Activated CD4-positive, CD25-positive, alpha-beta regulatory T cell treated with anti-CD3 and anti-CD28 coated beads, Interleukin-2, amount 50 U/mL, for 16 hours (primary cell): ENCODE measurements at regions not wholly inside any gene's neighbourhood (a gene's known extent, or its start where the extent isn't known, plus 50 kb on each side); places are given as distances from the start of the nearest gene placed in this dataset.
A peak's percentile ranks its signal among the peaks of the same experiment; 100 is the strongest.

Experiments
- DNase-seq: peaks from one replicate; pipeline ENCODE4 v3.0.0-alpha.2; 2020; ENCODE audit warnings: low read depth, low spot score

DNA sequence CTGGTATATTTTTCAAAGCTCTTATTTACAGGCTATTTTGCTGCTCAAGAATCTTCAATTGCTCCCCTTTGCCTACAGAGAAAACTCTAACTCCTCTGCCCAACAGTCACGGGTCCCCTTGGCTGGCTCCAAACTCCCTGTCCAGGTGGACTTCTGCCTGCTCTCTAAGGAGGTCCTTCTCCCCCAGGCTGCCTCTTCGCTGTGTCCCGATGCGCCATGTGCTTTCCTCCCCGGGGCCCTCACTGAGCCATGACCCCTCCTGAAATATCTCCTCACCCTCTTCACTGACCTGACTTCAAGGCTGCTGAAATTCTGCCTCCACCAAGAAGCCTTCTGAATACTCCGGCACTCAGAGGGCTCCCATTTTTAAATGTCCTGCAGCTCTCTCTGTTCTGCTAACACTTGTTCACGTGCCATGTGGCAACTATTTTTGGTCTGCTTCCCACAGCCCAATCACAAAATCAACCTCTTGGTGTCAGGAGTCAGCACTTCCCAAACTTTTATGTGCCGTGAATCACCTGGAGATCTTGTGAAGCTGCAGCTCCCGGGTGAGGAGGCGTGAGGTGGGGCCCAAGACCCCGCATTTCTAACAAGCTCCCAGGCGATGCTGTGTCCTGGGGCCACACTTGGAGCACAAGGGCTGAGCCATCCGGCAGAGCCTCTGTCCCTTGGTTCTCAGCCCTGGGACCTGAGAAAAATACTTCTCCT lies 85.7 kb upstream of the COL13A1 start:
- DNase-seq = no peak

DNA sequence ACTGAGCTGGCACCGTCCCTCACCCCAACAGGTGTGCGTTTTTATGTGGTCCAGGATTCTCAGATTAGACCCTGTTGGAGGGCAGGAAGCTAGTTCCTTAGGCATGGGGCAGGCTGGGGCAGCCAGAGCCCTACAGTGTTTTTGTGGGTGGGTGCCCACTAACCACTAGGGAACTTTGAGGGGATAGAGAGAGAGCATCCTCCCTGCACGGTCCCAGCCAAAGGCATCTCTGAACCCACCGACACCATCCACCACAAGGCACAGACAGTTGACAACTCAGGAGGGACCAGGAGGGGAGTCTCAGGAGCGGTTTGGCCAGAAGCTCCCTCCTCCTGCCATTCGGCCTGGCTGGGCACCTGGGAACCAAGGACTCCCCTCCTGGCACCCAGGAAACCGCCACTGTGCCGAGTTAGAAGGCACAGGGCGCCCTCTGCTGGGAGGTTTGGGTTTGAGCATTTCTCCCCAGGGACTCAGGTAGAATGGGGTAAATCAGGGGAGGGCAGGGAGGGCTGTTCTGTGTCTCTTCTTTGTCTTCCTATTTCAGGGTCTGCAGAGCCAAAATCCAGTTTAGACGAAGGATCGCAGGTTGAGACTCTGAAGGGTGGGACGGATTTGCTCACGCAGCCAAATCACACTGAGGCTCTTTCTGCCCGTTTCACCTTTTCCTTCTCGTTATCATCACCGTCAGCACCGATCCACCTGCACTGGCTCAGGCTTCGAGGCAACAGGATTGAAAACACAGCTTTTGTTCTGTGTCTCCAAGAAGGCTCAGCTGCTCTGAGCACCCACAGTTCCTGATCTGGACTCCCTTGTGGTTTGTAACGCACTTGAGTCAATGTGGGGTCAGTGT lies 84.8 kb upstream of the COL13A1 start:
- peak; percentile 23 for DNase-seq

DNA sequence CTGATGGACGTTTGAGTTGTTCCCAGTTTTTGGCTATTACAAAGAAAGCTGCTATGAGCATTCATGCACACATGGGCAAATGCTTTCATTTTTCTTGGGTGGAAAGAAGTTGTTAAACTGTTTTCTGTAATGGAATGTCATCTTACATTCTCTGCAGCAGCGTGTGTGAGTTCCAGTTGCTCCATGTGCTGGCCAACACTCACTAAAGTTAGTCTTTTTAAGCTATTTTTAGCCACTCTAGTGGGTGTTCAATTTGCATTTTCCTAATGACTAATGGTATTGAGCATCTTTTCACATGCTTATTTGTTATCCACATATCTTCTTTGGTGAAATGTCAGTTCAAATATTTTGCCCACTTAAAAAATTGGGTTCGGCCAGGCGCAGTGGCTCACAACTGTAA lies 82.8 kb upstream of the COL13A1 start:
- no peak for DNase-seq

DNA sequence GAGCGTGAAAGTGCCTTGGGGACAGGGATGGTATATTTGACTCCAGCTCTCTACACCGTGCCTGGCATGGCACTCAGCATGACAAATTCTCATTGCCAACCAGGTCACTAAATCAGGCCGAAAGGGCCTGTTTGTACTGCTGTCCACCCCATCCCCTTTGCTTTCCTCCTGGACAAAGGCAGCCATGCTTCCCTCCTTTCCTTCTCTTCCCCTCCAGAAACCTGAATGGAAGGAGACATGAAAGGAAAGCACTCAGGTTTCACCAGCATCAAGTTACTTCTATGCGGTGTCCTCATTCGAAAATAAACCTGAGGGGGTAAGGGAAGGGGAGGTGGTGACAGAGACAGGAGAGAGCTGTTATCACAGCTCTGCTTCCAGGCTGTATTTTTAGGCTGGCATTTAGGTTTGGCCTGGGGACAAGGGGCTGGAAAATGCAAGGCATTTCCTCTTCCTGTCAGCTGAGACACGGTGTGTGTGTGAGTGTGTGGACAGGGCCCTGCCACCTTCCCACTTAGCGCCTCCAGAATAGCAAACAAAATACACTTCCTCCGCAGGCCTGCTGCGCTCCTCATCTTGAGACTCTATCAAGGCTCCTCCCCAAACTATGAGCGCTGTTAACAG lies 79.9 kb upstream of the COL13A1 start:
- no peak for DNase-seq

DNA sequence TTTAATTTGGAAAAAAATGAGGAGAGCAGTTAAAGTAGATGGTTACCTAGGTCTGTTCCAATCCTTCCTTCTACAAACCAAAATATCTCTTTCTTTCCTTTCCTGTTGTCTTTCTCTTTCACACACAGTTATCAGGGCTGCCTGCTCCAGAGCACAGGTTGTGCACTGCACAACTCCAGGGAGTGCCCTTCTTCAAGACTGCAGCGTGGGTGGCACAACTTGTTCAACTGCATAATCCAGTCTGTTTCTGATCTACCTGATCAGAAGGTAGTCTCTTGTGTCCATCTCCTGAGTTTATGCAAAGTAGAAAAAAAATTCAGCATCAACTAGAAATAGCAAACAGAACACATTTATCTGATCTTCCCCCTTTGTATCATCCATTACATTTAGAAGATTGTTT lies 78.1 kb upstream of the COL13A1 start:
- no peak for DNase-seq

DNA sequence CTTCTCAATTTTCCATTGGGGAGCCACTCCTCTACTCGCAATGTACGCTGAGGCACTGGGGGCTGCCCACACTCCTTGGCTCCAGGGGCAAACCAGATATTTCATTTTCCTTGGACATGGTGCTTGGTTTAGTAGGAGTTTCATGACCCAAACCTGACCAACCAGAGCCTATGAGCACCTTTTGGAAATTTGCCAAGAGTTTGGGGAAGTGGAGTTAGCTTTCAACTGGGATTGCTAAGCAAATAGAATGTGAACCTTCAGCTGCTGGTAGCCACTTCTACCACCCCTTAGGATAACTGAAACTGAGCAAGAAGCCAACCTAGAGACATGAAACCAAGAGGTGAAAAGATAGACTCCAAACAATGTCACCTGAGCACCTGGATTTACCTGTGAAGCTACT lies 74.9 kb upstream of the COL13A1 start:
- no peak for DNase-seq

DNA sequence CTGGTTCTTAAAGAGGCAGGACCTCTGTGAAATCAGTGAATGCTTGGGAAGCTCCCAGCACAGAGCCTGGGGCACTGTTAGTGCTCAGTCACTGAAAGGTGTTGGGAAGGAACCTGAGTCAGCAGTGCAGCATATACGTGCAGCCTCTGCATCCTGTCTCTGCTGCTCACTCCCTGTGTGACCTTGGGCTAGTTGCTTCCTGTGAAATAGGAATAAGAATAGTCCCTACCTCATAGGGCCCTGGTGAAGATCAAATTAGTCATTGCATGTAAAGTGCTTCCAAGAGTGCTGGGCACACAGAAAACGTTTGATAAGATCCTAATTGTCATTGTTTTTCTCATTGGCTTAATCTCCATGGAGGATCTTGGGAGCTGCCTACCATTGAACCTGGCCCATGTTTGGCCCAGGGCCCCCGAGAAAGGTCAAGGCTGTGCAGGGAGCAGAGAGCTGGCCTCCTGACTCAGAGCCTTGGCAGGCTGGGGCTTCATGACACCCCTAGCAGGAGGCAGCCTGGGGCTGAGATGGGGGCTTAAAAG lies 73.3 kb upstream of the COL13A1 start:
- no peak for DNase-seq

DNA sequence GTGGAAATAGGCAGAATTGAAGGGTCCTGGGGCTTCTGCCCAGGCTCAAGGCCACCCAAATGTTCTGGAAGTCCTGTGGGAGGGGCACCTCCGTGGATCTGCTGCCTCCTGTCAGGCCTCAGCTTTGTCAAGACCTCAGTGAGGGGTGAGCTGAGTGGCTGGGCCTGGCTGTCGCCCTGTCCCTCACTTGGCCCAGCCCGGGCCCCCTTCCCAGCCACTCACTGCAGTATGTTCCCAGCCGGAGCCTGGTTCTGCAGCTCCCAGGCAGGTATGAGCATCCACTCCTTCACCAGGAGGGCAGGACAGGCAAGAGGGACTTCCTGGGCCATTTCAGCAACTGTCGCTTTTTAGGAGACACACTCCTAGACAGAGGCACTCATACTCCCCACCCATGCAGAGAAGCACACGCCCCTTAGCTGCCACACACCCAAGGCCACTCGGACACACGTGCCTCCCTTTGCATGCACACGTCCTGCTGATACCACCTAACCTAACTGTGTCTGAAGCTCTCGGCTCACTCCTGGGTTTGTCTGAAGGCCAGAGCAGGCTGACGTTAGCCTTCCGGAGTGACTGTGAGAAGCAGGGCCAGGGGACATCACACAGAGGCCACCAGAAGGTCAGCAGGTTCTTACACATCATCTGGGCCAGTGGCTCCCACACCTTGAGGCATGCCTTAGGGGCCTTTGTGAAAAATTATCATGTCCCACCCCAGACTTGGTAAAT lies 72.2 kb upstream of the COL13A1 start:
- no peak for DNase-seq

DNA sequence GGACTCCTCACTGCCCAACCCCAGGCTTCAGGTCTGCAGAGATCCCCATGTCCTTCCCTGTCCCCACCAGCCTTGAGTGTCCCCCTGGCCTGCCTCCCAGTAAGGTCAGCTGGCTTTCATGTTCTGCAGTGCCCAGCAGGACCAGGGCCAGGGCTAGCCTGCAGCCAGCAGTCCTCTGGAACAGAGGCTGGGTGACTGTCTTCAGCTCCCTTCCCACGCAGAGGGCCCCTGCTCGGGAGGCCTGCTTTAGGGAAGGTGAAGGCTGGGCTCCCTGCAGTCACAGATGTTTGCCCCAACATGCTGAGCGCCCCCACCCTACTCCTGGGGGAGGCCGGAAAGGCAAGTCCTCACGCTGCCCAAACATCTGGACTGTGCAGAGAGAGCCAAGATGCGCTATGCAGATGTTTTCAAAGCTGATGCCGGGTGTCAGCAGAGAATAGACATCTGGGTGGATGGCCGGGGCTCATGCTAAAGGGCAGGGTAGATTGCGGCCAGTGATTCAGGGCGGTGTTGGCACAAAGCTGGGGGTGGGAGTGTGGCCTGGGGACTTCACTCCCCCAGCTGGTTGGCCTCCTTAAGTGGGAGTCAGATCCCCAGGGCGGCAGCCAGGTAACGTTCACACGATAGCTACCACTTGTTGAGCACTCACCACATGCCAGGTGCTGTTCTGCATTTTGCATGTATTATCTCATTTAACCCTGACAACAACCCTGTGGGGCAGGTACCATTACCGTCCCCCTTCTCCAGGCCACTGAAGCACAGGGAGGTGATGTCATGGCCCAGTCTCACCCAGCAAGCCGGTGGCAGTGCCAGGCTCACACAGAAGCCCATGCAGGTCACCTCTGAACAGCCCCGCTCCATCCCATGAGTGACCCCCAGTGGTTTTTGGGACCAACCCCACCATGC lies 71.2 kb upstream of the COL13A1 start:
- DNase-seq = no peak

DNA sequence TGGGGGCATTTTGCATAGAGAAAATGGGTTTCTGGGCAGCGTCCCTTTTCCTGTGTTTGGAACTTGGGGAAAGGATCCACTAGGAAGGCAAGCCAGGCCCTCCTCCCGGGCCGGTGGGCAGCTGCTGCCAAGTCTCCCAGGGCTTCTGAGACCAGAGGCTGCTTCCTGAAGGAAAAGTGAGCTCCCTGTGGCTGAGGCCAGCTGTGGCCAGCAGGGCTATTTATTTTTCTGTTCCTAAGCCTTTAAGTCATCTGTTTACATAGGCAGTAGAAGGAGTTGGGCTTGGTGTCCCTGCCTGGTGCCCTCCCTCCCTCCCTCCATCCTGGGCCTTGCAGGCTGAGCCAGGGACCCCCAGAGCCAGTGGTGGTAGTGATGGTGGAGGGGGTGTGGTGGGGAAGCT lies 70.5 kb upstream of the COL13A1 start:
- DNase-seq = no peak

DNA sequence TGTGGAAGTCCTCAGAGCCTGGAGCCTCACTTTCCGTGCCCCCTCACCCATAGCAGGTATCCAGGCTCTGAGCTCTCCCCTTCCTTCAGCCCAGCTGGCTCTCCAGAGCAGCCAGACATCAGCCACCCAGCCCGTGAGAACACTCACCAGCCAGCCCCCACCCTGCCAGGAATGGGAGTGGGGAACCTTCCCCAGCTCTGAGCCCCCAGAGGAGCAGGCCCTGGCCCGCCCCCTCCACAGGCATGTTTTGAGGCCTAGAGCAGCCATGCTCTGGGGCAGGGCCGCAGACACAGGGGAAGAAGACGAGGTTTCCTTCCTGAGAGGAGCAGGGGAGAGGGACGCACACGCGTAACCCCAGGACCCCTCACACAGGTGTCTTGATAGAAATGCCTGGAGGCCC lies 70.0 kb upstream of the COL13A1 start:
- no peak for DNase-seq

DNA sequence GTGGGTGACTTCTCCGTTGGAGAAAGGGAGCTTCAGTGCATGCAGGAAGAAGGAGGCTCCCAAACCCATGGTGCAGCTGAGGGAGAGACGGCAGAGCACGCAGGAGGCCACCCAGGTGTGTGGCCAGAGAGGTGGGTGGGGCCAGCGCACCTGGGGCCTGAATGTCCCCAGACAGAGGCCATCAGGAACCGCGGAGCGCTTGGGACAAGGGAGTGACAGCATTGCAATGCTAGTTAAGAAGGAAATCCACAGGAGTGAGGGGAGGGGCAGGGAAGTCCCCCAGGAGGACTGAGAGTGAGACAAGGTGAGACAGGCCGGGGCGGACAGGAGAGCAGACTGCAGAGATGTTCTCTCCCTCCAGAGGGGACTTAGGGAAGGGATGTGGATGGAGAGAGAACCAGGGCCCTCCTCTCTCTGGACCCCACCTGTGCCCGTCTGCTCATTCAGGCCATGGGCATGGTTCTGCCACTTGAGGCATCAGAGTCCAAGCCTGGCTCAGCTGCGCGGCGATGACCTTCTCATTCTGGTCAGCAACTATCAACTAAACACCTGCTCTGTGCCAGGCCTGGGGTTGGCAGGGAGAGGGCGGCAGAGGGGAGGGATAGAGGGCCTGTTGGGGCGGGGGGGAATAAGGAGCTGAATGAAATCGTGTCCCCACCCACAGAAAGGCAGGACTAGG lies 69.4 kb upstream of the COL13A1 start:
- DNase-seq = no peak

DNA sequence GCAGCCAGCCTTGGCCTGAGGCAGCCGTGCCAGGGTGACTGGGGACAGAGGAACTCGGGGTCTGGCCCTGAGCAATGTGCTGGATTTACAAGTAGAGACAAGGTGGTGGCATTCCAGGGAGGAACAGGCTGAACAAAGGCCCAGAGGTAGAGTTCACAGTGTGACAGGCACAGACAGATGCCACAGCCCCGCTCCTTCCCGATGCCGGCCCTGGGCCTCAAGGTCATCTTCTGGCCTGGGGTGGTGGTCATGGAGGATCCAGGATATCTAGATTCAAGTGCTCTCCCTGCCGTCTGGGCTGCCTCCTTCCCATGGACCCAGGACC lies 68.9 kb upstream of the COL13A1 start:
- DNase-seq = no peak

DNA sequence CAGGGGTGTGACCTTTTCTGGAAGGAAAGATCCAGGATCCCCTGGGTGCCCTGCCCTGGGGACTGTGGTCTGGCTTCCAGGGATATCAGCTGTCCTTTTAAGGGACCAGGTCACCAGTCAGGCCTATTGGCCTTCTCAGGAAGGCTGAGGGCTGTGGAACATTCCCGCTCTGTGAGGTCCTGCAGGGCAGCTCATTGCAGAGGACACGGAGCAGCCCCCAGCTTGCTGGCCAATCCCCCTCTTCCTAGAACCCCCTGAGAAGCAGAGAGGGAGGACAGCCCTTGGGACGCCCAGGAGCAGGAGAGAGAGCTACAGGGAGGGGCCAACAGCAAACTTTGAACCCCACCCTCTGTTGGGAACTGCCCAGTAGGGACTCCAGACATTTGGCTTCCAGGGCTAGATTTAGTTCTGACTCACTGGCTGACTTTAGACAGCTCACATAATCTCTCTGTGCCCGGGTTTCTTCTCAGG lies 67.9 kb upstream of the COL13A1 start:
- no peak for DNase-seq

DNA sequence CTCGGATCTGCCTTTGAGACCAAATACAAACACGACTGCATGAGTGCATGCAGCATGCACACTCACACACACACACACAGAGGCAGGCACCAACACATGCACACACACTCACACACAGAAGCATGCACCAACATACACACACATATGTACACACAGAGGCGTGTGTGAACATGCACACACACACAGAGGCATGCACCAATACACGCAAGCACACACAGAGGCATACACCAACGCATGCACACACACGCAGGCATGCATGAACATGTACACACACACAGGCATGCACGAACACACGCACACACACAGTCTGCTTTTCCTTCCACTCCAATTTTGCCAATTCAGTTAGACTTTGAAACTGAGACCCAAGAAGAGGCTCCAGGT lies 67.3 kb upstream of the COL13A1 start:
- no peak for DNase-seq

DNA sequence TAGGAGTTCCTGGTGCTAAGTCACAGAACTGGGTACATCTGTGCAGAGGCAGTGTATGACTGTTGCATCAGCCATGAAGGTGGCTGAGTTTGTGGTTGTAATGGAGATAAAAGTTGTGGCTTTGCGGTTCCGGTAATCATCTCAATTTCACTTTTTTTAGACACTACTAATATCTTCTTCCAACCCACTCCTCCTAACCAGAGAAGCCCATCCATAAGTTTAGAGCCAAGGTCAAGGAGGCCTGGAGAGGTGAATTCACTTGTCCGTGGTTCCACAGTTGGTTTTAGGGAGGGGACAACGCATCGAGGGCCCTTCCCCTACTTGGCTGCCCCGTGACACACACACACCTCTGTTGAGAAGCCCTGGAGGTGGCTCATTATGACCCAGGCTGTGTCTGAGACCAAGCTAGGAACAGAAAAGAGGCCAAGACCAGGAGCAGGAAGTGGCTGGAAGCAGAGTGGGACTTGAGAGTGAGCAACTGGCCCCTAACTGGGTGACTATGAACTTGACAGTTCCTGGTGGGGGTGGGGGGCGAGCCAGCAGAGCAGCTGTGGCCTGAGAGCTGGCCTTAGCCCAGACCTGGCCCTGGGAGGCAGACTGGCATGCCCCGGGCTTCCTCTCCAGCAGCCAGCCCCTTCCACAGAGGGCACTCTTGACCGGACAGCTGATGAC lies 66.8 kb upstream of the COL13A1 start:
- DNase-seq = no peak

DNA sequence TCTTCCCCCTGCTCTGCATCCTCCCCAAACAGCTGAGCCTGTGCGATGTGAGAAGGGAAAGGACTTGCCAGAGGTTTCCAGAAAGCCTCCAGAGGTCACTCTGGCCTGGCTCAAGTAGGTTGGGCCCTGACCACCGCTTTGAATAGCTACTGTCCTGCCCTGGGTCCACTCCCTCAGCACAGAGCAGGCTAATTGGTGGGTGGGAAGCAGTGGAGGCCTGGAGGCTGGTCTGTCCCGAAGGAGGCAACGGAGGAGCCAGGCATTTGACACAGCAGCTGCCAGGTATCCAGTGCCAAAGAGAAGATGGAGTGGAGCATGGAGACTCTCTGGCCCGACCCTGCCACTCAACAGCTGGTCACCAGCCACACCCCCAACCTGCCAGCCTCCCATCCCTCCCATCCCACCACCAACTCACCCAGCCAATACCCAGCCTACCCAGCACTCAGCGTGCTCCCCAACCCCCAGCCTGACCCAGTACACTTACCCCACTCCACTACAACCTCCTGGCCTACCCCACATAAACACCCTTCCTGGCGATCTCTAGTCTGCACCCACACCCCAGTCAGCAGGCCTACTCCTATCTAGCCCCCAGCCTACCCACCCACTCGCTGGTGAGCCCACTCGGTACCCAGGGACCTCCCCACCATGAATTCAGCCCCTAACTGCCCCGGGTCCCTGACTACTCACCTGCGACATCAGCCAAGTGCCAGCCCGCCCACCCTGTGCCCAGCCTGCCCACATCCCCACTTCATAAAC lies 64.6 kb upstream of the COL13A1 start:
- no peak for DNase-seq

DNA sequence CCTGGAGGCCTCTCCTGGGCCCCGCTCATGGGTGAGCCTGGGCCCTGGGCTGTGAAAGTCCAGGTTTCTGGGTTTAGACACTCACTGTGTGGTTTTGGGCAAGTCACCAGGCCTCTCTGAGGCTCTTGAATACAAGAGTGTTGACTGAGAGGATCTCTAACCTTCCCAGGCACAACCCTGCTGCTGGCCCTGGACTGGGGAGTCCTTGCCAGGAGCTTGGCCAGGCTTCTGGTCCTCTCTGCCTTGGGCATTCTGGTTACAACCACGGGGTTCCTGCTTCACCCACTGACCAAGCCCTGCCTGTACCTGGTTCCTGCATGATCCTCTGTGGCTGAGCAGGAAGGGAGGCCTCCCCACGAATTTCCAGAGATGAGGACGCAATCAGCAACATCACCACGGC lies 63.6 kb upstream of the COL13A1 start:
- no peak for DNase-seq

DNA sequence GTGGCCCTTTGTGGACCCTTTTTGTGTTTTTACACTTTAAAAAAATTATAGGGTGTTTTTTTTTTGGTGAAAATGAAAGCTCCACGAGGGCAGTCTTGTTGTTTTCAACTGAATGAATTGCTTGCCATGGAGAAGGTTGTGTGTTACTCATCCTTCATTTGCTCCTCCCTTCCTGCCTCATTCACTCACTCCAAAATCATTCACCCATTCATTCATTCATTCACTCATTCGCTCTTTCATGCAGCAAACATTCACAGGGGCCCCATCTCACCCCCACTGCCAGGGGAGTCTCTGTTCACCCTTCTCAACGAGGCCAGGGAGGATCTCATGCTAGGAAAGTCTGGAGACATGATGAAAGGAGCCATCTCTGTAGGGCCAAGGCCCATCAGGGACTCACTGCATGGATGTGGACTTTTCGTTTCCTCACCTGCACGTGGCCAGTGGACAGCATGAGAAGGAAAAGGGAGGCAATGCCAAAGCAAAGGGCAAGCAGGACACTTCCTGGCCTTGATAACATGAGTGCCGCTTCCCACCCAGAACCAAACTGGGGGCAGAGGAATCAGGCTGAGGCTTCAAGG lies 62.8 kb upstream of the COL13A1 start:
- no peak for DNase-seq
